ENCODE measurements at regions not wholly inside any gene's neighbourhood (a gene's known extent, or its start where the extent isn't known, plus 50 kb on each side); places are given as distances from the start of the nearest gene placed in this dataset.

- no peak for TF ChIP-seq POLR2AphosphoS5 (IDR thresholded peaks at IDR 0.05)
- no peak for TF ChIP-seq CTCF (IDR thresholded peaks at IDR 0.05)
- no peak for TF ChIP-seq EP300 (IDR thresholded peaks at IDR 0.05)
Observed at GRCh38 chr11:126134461-126135155, 71.9 kb upstream of the CDON start.
